SH-SY5Y (cell line): ENCODE measurements at regions not wholly inside any gene's neighbourhood (a gene's known extent, or its start where the extent isn't known, plus 50 kb on each side); places are given as distances from the start of the nearest gene placed in this dataset.

ENCODE experiments used
- GATA2 ChIP-seq: IDR thresholded peaks from 2 replicates; pipeline ENCODE4 v1.6.1; 2011; ENCODE audit warnings: mild to moderate bottlenecking, low read depth, low read length
- GATA3 ChIP-seq: IDR thresholded peaks from 2 replicates; pipeline ENCODE4 v1.6.1; 2011; ENCODE audit warnings: low read depth, mild to moderate bottlenecking, low read length, moderate library complexity

- TF ChIP-seq GATA3 (no peak), GATA2 (no peak)
These were observed 632.9 kb upstream of the AUTS2 start for GRCh38 chr7:68965351-68965750.

GRCh38 chr7:68967598-68967997 is 630.7 kb upstream of the AUTS2 start:
- TF ChIP-seq GATA3 (no peak), GATA2 (no peak)

GRCh38 chr7:68969571-68969970 is 628.7 kb upstream of the AUTS2 start:
- TF ChIP-seq GATA3: no peak
- no peak for TF ChIP-seq GATA2

GRCh38 chr7:68971634-68972340 is 626.5 kb upstream of the AUTS2 start:
- TF ChIP-seq GATA3 (no peak), GATA2 (no peak)

- TF ChIP-seq GATA2 (no peak), GATA3 (no peak)
These were observed 620.8 kb upstream of the AUTS2 start for GRCh38 chr7:68977385-68978055.

- TF ChIP-seq GATA2 (no peak), GATA3 (no peak)
These were observed 619.6 kb upstream of the AUTS2 start for GRCh38 chr7:68978710-68979109.

- TF ChIP-seq GATA3: no peak
- no peak for TF ChIP-seq GATA2
These were observed 618.3 kb upstream of the AUTS2 start for GRCh38 chr7:68980011-68980410.

GRCh38 chr7:68984306-68984705 is 614.0 kb upstream of the AUTS2 start:
- no peak for TF ChIP-seq GATA2
- TF ChIP-seq GATA3: no peak

- no peak for TF ChIP-seq GATA2
- no peak for TF ChIP-seq GATA3
These were observed 603.4 kb upstream of the AUTS2 start for GRCh38 chr7:68994841-68995240.

GRCh38 chr7:68998136-68998535 is 600.1 kb upstream of the AUTS2 start:
- TF ChIP-seq GATA2: no peak
- TF ChIP-seq GATA3: no peak

GRCh38 chr7:69002416-69002815 is 595.9 kb upstream of the AUTS2 start:
- TF ChIP-seq GATA3: no peak
- no peak for TF ChIP-seq GATA2

- TF ChIP-seq GATA2 (no peak), GATA3 (no peak)
These were observed 586.1 kb upstream of the AUTS2 start for GRCh38 chr7:69012149-69012548.

GRCh38 chr7:69017208-69017607 is 581.1 kb upstream of the AUTS2 start:
- no peak for TF ChIP-seq GATA3
- no peak for TF ChIP-seq GATA2

- TF ChIP-seq GATA2 (no peak), GATA3 (no peak)
These were observed 580.1 kb upstream of the AUTS2 start for GRCh38 chr7:69018200-69018599.

GRCh38 chr7:69019437-69019836 is 578.8 kb upstream of the AUTS2 start:
- TF ChIP-seq GATA2: no peak
- no peak for TF ChIP-seq GATA3
